Body of pancreas (tissue), 4 donors: ENCODE measurements at regions not wholly inside any gene's neighbourhood (a gene's known extent, or its start where the extent isn't known, plus 50 kb on each side); places are given as distances from the start of the nearest gene placed in this dataset.

Source experiments
- ATAC-seq: fragments of 150-250 bp; one replicate; pipeline ENCODE4 v1.9.1; 2016
- DNase-seq, 4 donors: peaks; one replicate each; pipeline ENCODE4 v3.0.0-alpha.2; 2019
- H3K27ac ChIP-seq, 4 donors: fragments of 200-600 bp; sonication (generic); 1 replicate in 3 of 4; 2 replicates in 1 of 4; pipeline versions ENCODE4 v1.5.1 to v1.6.1; 2016 to 2019; ENCODE audit warnings: mild to moderate bottlenecking in 1 of 4, mixed read lengths in 1 of 4, moderate library complexity in 1 of 4
- H3K27me3 ChIP-seq, 2 donors: fragments of 200-600 bp; sonication (generic); one replicate each; pipeline ENCODE4 v1.6.0; 2016; ENCODE audit warnings: mild to moderate bottlenecking in 1 of 2
- H3K36me3 ChIP-seq, 2 donors: fragments of 200-600 bp; sonication (generic); replicated peaks in 1 of 2; 2 replicates each; pipeline ENCODE4 v1.5.1; 2016; ENCODE audit warnings: low read depth in 2 of 2; ENCODE audit not compliant: insufficient read depth in 1 of 2
- H3K4me1 ChIP-seq: fragments of 200-600 bp; sonication (generic); one replicate; pipeline ENCODE4 v1.6.0; 2016
- H3K4me3 ChIP-seq, 2 donors: fragments of 200-600 bp; sonication (generic); 1 replicate in 1 of 2; 2 replicates in 1 of 2; pipeline ENCODE4 v1.5.1; 2016 to 2019
- H3K9me3 ChIP-seq, 3 donors: fragments of 200-600 bp; sonication (generic); 1 replicate in 2 of 3; 2 replicates in 1 of 3; pipeline ENCODE4 v1.5.1; 2016
- CTCF ChIP-seq, 7 experiments: fragments of 450-650 bp in 4 of 7; fragments of 200-600 bp in 3 of 7; sonication (generic) in 3 of 7; IDR thresholded peaks; one replicate each; pipeline ENCODE4 v1.5.1; 2016 to 2019; ENCODE audit warnings: antibody characterized with exemption in 7 of 7
- POLR2A ChIP-seq, 3 donors: fragments of 450-650 bp; IDR thresholded peaks; one replicate each; pipeline ENCODE4 v1.6.1; 2016; ENCODE audit warnings: antibody characterized with exemption in 3 of 3, mild to moderate bottlenecking in 2 of 3
- WGBS, 2 donors: methylation state at CpG; one replicate each; pipeline ENCODE4 v1.1.5; 2017; 5-methylcytosine and 5-hydroxymethylcytosine counted together
- intact Hi-C: fragments of 100-400 bp; cut with DNase I; formaldehyde crosslinking; loops from one replicate; pipeline ENCODE4 v1.15.1; 2023

- TF ChIP-seq CTCF (IDR thresholded peaks at IDR 0.05) (no peak), POLR2A (IDR thresholded peaks at IDR 0.05) (no peak)
- H3K9me3 ChIP-seq: no peaks in the 10 kb centered on the region
- DNase-seq (no peak), ATAC-seq (no peak)
- H3K4me3 ChIP-seq: no peak overlapping the region
- H3K4me1 ChIP-seq: no peaks in the 10 kb centered on the region
- H3K27me3 ChIP-seq: no peaks in the 10 kb centered on the region
- intact Hi-C loops: no loop called here
- H3K36me3 ChIP-seq: no peaks in the 10 kb centered on the region
- no peak overlapping the region for H3K27ac ChIP-seq
These were observed 354.4 kb downstream of the QKI start for GRCh38 chr6:163768905-163769304.

GRCh38 chr6:163766936-163767335 is 352.4 kb downstream of the QKI start:
- no peaks in the 10 kb centered on the region for H3K4me1 ChIP-seq
- intact Hi-C loops: no loop called here
- DNase-seq (no peak), ATAC-seq (no peak)
- no peaks in the 10 kb centered on the region for H3K36me3 ChIP-seq
- H3K27ac ChIP-seq: no peak overlapping the region
- TF ChIP-seq CTCF (IDR thresholded peaks at IDR 0.05) (no peak), POLR2A (IDR thresholded peaks at IDR 0.05) (no peak)
- no peaks in the 10 kb centered on the region for H3K27me3 ChIP-seq
- no peaks in the 10 kb centered on the region for H3K9me3 ChIP-seq
- 83 to 85% methylated on average over 2 of the region's 2 CpGs for WGBS, 2 donors
- H3K4me3 ChIP-seq: no peak overlapping the region

- no peaks in the 10 kb centered on the region for H3K9me3 ChIP-seq
- no peak overlapping the region for H3K4me3 ChIP-seq
- DNase-seq (no peak), ATAC-seq (no peak)
- H3K4me1 ChIP-seq: no peaks in the 10 kb centered on the region
- intact Hi-C loops: no loop called here
- no peaks in the 10 kb centered on the region for H3K36me3 ChIP-seq
- no peaks in the 10 kb centered on the region for H3K27me3 ChIP-seq
- no peak overlapping the region for H3K27ac ChIP-seq
- TF ChIP-seq POLR2A (IDR thresholded peaks at IDR 0.05) (no peak), CTCF (IDR thresholded peaks at IDR 0.05) (no peak)
- WGBS, 2 donors: 44 to 51% methylated on average over 1 of the region's 1 CpG
These were observed 350.8 kb downstream of the QKI start for GRCh38 chr6:163765335-163765734.

GRCh38 chr6:163764565-163764964 is 350.0 kb downstream of the QKI start:
- H3K4me1 ChIP-seq: no peaks in the 10 kb centered on the region
- no peak overlapping the region for H3K4me3 ChIP-seq
- H3K9me3 ChIP-seq: no peaks in the 10 kb centered on the region
- no peaks in the 10 kb centered on the region for H3K27me3 ChIP-seq
- ATAC-seq (no peak), DNase-seq (no peak)
- WGBS, 2 donors: 43 to 44% methylated on average over 4 of the region's 4 CpGs
- H3K36me3 ChIP-seq: no peaks in the 10 kb centered on the region
- no peak for TF ChIP-seq POLR2A (IDR thresholded peaks at IDR 0.05)
- no peak for TF ChIP-seq CTCF (IDR thresholded peaks at IDR 0.05)
- intact Hi-C loops: no loop called here
- no peak overlapping the region for H3K27ac ChIP-seq

GRCh38 chr6:163761481-163761880 is 347.0 kb downstream of the QKI start:
- H3K36me3 ChIP-seq: no peaks in the 10 kb centered on the region
- no peak overlapping the region for H3K27ac ChIP-seq
- TF ChIP-seq CTCF (IDR thresholded peaks at IDR 0.05): no peak
- TF ChIP-seq POLR2A (IDR thresholded peaks at IDR 0.05): no peak
- intact Hi-C loops: no loop called here
- no peaks in the 10 kb centered on the region for H3K4me1 ChIP-seq
- WGBS, 2 donors: 56 to 71% methylated on average over 3 of the region's 3 CpGs
- H3K27me3 ChIP-seq: no peaks in the 10 kb centered on the region
- no peak overlapping the region for H3K4me3 ChIP-seq
- ATAC-seq (no peak), DNase-seq (no peak)
- no peaks in the 10 kb centered on the region for H3K9me3 ChIP-seq
